Astrocyte (in vitro differentiated cells and primary cell): ENCODE measurements at regions not wholly inside any gene's neighbourhood (a gene's known extent, or its start where the extent isn't known, plus 50 kb on each side); places are given as distances from the start of the nearest gene placed in this dataset.

Source experiments
- DNase-seq: peaks from one replicate; pipeline ENCODE4 v3.0.0-alpha.2; 2010; ENCODE audit warnings: low read depth
- FAIRE-seq: peaks from 2 replicates; lab custom pipeline; 2011; peaks lifted over from hg19 to GRCh38; lab: Jason Lieb, UNC
- H2AFZ ChIP-seq: 2 replicates; pipeline ENCODE4 v1.6.0; 2012; ENCODE audit warnings: low read depth, low read length, inconsistent platforms
- H3K27ac ChIP-seq: 2 replicates; pipeline ENCODE4 v1.5.1; 2011; ENCODE audit warnings: low read depth, low read length, inconsistent platforms
- H3K27me3 ChIP-seq: 2 replicates; pipeline ENCODE4 v1.6.0; 2011; ENCODE audit warnings: low read length, inconsistent platforms; ENCODE audit not compliant: insufficient read depth
- H3K36me3 ChIP-seq: 2 replicates; pipeline ENCODE4 v1.5.1; 2011; ENCODE audit warnings: low read length, inconsistent platforms; ENCODE audit not compliant: insufficient read depth
- H3K4me1 ChIP-seq: 2 replicates; pipeline ENCODE4 v1.5.1; 2011; ENCODE audit warnings: low read length, inconsistent platforms; ENCODE audit not compliant: insufficient read depth
- H3K4me2 ChIP-seq: 2 replicates; pipeline ENCODE4 v1.6.0; 2012; ENCODE audit warnings: low read length, inconsistent platforms
- H3K4me3 ChIP-seq: 2 replicates; pipeline ENCODE4 v1.5.1; 2011; ENCODE audit warnings: low read depth, mild to moderate bottlenecking, low read length, inconsistent platforms; ENCODE audit not compliant: insufficient read depth
- H3K79me2 ChIP-seq: 2 replicates; pipeline ENCODE4 v1.6.0; 2012; ENCODE audit warnings: mild to moderate bottlenecking, low read length, inconsistent platforms; ENCODE audit not compliant: insufficient read depth
- H3K9ac ChIP-seq: 2 replicates; pipeline ENCODE4 v1.6.0; 2012; ENCODE audit warnings: mild to moderate bottlenecking, low read length, inconsistent platforms
- H3K9me3 ChIP-seq: 2 replicates; pipeline ENCODE4 v1.5.1; 2012; ENCODE audit warnings: low read depth, mild to moderate bottlenecking, low read length, inconsistent platforms; ENCODE audit not compliant: insufficient read depth
- H4K20me1 ChIP-seq: 2 replicates; pipeline ENCODE4 v1.6.0; 2012; ENCODE audit warnings: low read length, inconsistent platforms; ENCODE audit not compliant: insufficient read depth
- H3K27ac Mint-ChIP-seq: one replicate; pipeline ENCODE4 v1.8.0; 2021; ENCODE audit warnings: mild to moderate bottlenecking, mixed read lengths; ENCODE audit not compliant: unreplicated experiment
- H3K27me3 Mint-ChIP-seq: one replicate; pipeline ENCODE4 v1.8.0; 2021; ENCODE audit warnings: low read depth, mixed read lengths; ENCODE audit not compliant: unreplicated experiment
- H3K36me3 Mint-ChIP-seq: one replicate; pipeline ENCODE4 v1.8.0; 2021; ENCODE audit warnings: low read depth, mixed read lengths; ENCODE audit not compliant: unreplicated experiment
- H3K4me1 Mint-ChIP-seq: one replicate; pipeline ENCODE4 v1.8.0; 2021; ENCODE audit warnings: low read depth, mixed read lengths; ENCODE audit not compliant: unreplicated experiment
- H3K4me3 Mint-ChIP-seq: one replicate; pipeline ENCODE4 v1.8.0; 2021; ENCODE audit warnings: mild to moderate bottlenecking, moderate library complexity, mixed read lengths; ENCODE audit not compliant: unreplicated experiment
- H3K9me3 Mint-ChIP-seq: one replicate; pipeline ENCODE4 v1.8.0; 2021; ENCODE audit warnings: mild to moderate bottlenecking, mixed read lengths; ENCODE audit not compliant: unreplicated experiment
- CTCF ChIP-seq: IDR thresholded peaks from 2 replicates; pipeline ENCODE4 v1.5.1; 2011; ENCODE audit warnings: low read depth, mild to moderate bottlenecking, inconsistent platforms, low read length, moderate library complexity; ENCODE audit not compliant: insufficient read depth
- EZH2 ChIP-seq: IDR thresholded peaks from 2 replicates; pipeline ENCODE4 v1.6.1; 2012; ENCODE audit warnings: mild to moderate bottlenecking, low read length, inconsistent platforms; ENCODE audit not compliant: insufficient read depth

DNA sequence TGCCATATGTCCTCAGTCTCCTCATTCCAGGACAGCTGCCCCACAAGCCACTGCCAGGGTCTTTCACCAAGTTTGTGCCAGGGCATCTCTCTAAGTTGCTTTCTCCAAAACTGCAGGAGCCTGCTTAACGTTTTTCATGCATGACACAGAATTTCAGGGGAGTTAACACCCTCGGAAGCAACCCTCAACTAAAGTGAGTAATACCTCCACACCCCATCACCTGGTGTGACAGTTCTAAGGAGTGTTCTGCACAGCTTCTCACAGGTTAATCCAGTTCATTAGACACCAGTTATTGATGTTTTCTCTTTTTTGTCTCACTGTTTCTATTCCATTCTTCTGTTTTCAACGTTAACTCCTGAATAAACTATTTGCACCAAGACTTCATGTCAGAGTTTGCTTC, 115.0 kb downstream of the BACH1 start:
- TF ChIP-seq EZH2: no peak
- no peak for TF ChIP-seq CTCF
- H3K27me3 Mint-ChIP-seq: no peaks in the 10 kb centered on the region
- peaks cover 1% of the 10 kb centered on the region for H3K36me3 Mint-ChIP-seq
- no peaks in the 10 kb centered on the region for H3K4me1 ChIP-seq
- H3K4me1 Mint-ChIP-seq: no peaks in the 10 kb centered on the region
- H3K9me3 ChIP-seq: no peaks in the 10 kb centered on the region
- H3K36me3 ChIP-seq: no peaks in the 10 kb centered on the region
- H3K4me3 Mint-ChIP-seq: no peak overlapping the region
- no peak overlapping the region for H3K27ac ChIP-seq
- H3K79me2 ChIP-seq: no peaks in the 10 kb centered on the region
- DNase-seq: no peak
- no peak overlapping the region for H3K4me3 ChIP-seq
- H3K27me3 ChIP-seq: no peaks in the 10 kb centered on the region
- H3K9me3 Mint-ChIP-seq: no peaks in the 10 kb centered on the region
- H3K9ac ChIP-seq: no peak overlapping the region
- no peak for FAIRE-seq
- no peak overlapping the region for H3K27ac Mint-ChIP-seq
- no peak overlapping the region for H2AFZ ChIP-seq
- no peaks in the 10 kb centered on the region for H4K20me1 ChIP-seq
- no peak overlapping the region for H3K4me2 ChIP-seq

DNA sequence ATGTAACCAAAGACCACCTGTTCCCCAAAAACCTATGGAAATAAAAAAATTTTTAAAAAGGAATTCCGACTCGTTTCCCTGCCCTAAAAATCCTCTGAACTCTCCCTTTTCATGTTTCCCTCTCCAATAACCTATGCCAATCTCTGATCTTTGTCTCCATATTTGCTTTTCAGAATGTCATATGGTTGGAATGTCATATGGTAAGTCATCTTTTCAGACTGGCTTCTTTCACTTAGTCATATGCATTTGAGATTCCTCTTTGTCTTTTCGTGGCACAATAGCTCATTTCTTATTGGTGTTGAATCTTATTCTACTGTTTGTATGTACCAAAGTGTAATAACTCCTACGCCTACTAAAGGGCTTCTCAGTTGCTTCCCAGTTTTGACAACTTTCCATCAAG, 117.5 kb downstream of the BACH1 start:
- FAIRE-seq: no peak
- Mint-ChIP-seq H3K27ac (no peak overlapping the region), H3K36me3 (peaks cover 1% of the 10 kb centered on the region), H3K4me3 (no peak overlapping the region), H3K4me1 (no peaks in the 10 kb centered on the region), H3K9me3 (no peaks in the 10 kb centered on the region), H3K27me3 (no peaks in the 10 kb centered on the region)
- Histone ChIP-seq H3K4me3 (no peak overlapping the region), H3K4me2 (no peak overlapping the region), H3K9ac (no peak overlapping the region), H3K27ac (no peak overlapping the region), H3K79me2 (no peaks in the 10 kb centered on the region), H4K20me1 (no peaks in the 10 kb centered on the region), H3K9me3 (no peaks in the 10 kb centered on the region), H3K4me1 (no peaks in the 10 kb centered on the region), H2AFZ (no peak overlapping the region), H3K27me3 (no peaks in the 10 kb centered on the region), H3K36me3 (no peaks in the 10 kb centered on the region)
- DNase-seq: no peak
- TF ChIP-seq CTCF: no peak
- no peak for TF ChIP-seq EZH2

- H3K36me3 Mint-ChIP-seq: no peaks in the 10 kb centered on the region
- no peaks in the 10 kb centered on the region for H3K27me3 Mint-ChIP-seq
- H4K20me1 ChIP-seq: no peaks in the 10 kb centered on the region
- H3K9ac ChIP-seq: no peak overlapping the region
- no peaks in the 10 kb centered on the region for H3K9me3 ChIP-seq
- H3K27ac Mint-ChIP-seq: no peak overlapping the region
- H3K4me1 Mint-ChIP-seq: peaks cover 4% of the 10 kb centered on the region
- H3K27me3 ChIP-seq: no peaks in the 10 kb centered on the region
- H3K4me2 ChIP-seq: no peak overlapping the region
- H3K4me1 ChIP-seq: no peaks in the 10 kb centered on the region
- no peaks in the 10 kb centered on the region for H3K9me3 Mint-ChIP-seq
- DNase-seq: no peak
- no peak overlapping the region for H3K4me3 ChIP-seq
- FAIRE-seq: no peak
- TF ChIP-seq CTCF (no peak), EZH2 (no peak)
- H3K4me3 Mint-ChIP-seq: no peak overlapping the region
- no peaks in the 10 kb centered on the region for H3K79me2 ChIP-seq
- peaks cover 4% of the 10 kb centered on the region for H3K36me3 ChIP-seq
- no peak overlapping the region for H2AFZ ChIP-seq
- no peak overlapping the region for H3K27ac ChIP-seq
These were observed 120.1 kb downstream of the BACH1 start for GRCh38 chr21:29418813-29419212.
